HG02588 (cell line): ENCODE measurements at regions not wholly inside any gene's neighbourhood (a gene's known extent, or its start where the extent isn't known, plus 50 kb on each side); places are given as distances from the start of the nearest gene placed in this dataset.

Source experiments
- ATAC-seq: cut with Tn5 transposase; IDR thresholded peaks from one replicate; pipeline ENCODE4 v1.9.1; 2021; ENCODE audit warnings: mild to moderate bottlenecking, moderate library complexity; ENCODE audit not compliant: unreplicated experiment

- no peak for ATAC-seq
These were observed 351.1 kb upstream of the PMFBP1 start for GRCh38 chr16:72523087-72523486.

- no peak for ATAC-seq
These were observed 345.2 kb upstream of the PMFBP1 start for GRCh38 chr16:72517154-72517553.

- ATAC-seq, result no peak
These were observed 339.2 kb upstream of the PMFBP1 start for GRCh38 chr16:72511171-72511570.

GRCh38 chr16:72508191-72508590, 336.2 kb upstream of the PMFBP1 start:
- no peak for ATAC-seq

- no peak for ATAC-seq
These were observed 330.6 kb upstream of the PMFBP1 start for GRCh38 chr16:72502594-72503005.

GRCh38 chr16:72501739-72502593, 330.0 kb upstream of the PMFBP1 start:
- ATAC-seq, result peak; percentile 88

GRCh38 chr16:72500545-72500944, 328.6 kb upstream of the PMFBP1 start:
- no peak for ATAC-seq

GRCh38 chr16:72493716-72494415, 321.9 kb upstream of the PMFBP1 start:
- no peak for ATAC-seq

- ATAC-seq, result no peak
These were observed 315.3 kb upstream of the PMFBP1 start for GRCh38 chr16:72487283-72487682.

- ATAC-seq, result no peak
These were observed 310.7 kb upstream of the PMFBP1 start for GRCh38 chr16:72482695-72483094.

GRCh38 chr16:72481419-72481818, 309.5 kb upstream of the PMFBP1 start:
- no peak for ATAC-seq

GRCh38 chr16:72480911-72481310, 309.0 kb upstream of the PMFBP1 start:
- no peak for ATAC-seq

GRCh38 chr16:72475688-72476087, 303.7 kb upstream of the PMFBP1 start:
- ATAC-seq, result no peak

- no peak for ATAC-seq
These were observed 302.7 kb upstream of the PMFBP1 start for GRCh38 chr16:72474501-72475123.

- ATAC-seq, result no peak
These were observed 301.7 kb upstream of the PMFBP1 start for GRCh38 chr16:72473631-72474030.

- no peak for ATAC-seq
These were observed 299.5 kb upstream of the PMFBP1 start for GRCh38 chr16:72471317-72471924.

- no peak for ATAC-seq
These were observed 298.6 kb upstream of the PMFBP1 start for GRCh38 chr16:72470541-72470940.

GRCh38 chr16:72469932-72470331, 298.0 kb upstream of the PMFBP1 start:
- no peak for ATAC-seq

- ATAC-seq, result no peak
These were observed 296.6 kb upstream of the PMFBP1 start for GRCh38 chr16:72468582-72468981.

- no peak for ATAC-seq
These were observed 295.3 kb upstream of the PMFBP1 start for GRCh38 chr16:72467157-72467759.
